SW 1271 (cell line): ENCODE measurements at regions not wholly inside any gene's neighbourhood (a gene's known extent, or its start where the extent isn't known, plus 50 kb on each side); places are given as distances from the start of the nearest gene placed in this dataset.

Experiments
- DNase-seq, 2 experiments: peaks; one replicate each; lab custom pipeline; 2025; lab: John Stamatoyannopoulos, UW

- DNase-seq, result no peak
Measured at GRCh38 chr4:20641976-20642375, 58.3 kb upstream of the PACRGL start.

GRCh38 chr4:20643631-20644030 is 56.6 kb upstream of the PACRGL start:
- DNase-seq, result no peak

DNA sequence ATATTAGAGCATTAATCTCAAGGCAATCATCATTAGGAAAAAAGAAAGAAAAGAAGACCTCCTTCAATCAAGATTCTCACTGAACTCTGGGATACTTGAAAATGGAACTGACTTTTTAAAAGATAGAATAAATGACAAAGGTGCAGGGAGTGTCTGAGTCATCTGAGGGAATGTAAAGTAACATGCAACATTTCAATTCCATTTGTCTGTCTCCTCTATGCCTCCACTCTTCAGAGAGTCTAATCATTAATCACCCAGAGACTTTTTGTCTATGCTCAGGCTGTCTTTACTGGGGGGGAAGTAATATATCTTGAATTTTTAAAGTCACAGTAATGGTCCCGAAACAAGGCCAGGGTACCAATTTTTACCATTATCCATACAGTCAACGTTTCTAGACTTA is 55.0 kb upstream of the PACRGL start:
- no peak for DNase-seq

DNA sequence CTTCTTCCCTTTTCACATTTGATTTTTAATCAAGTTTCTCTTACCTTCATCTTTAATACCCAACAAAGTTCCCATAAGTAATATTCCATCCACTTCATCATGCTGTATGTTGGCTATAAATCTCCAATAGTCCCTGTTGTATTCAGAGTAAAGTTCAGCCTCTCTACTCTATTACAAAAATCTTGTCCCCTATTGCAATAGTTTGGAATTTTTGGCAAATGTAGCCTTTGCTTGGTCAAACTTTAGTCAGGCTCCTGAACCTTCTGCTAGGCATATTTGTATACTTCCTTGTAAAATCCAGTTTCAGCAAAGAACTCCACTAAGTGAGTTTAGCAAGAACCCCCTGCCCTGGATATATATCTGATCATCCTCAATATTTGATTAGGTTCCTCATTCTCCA is 54.0 kb upstream of the PACRGL start:
- DNase-seq, result no peak
